Activated CD4-positive, alpha-beta T cell treated with anti-CD3 and anti-CD28 coated beads for 48 hours (primary cell): ENCODE measurements at regions not wholly inside any gene's neighbourhood (a gene's known extent, or its start where the extent isn't known, plus 50 kb on each side); places are given as distances from the start of the nearest gene placed in this dataset.
A peak's percentile ranks its signal among the peaks of the same experiment; 100 is the strongest.

Experiments
- DNase-seq: peaks from one replicate; pipeline ENCODE4 v3.0.0-alpha.2; 2020

DNA sequence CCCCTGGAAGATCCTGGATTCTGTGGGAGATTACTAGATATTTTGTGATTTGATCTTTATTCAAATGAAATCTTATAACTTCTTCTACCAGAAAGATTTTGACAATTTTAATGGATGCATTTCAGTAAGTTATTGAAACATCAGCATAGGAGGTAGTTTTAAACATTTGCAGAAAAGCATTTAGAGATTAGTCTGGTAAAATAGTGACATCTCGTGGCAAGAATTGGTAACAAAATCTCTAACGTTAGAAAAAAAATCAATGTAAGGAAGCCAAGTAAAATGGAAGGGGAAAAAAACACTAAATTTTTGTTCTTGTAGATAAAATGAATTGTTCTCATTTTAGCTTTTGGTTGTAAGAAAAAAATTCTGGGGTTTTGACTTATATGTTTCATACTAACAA lies 73.3 kb downstream of the TASL start:
- DNase-seq: no peak

DNA sequence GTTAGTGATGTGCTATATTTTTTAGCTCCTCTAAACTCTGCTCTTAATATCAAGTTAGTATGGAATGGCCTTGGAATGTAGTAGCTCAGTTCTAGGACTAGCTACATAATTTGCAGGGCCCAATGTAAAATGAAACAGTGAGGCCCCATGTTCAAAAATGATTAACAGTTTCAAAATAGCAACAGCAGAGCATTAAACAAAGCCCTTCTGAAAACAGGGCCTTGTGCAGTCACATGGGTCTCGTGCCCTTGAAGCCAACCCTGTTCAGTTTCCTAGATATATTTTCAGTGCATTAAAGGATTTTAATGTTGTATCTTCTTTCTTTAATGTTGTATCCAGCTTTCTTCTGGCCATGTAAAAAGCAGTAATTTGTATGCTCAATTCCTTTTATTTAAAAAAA lies 82.1 kb downstream of the TASL start:
- no peak for DNase-seq

DNA sequence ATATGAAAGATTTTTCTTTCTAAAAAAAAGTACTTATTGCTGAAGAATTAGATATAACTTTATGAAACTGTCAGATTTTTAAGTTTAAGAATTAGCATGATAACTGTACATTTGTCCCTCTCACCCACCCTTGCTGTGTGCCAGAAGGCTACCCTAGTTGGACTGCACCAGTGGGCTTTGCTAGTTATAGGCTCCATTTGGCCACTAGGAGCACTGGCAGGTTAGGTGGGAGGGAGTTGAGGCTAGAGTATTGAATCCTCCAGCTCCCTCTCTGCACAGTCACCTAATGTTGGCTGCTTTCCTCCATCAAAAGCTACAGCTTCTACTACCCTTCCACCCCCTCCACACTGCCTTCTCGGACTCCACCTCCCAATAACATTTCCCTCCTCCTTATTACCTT lies 84.2 kb downstream of the TASL start:
- no peak for DNase-seq

DNA sequence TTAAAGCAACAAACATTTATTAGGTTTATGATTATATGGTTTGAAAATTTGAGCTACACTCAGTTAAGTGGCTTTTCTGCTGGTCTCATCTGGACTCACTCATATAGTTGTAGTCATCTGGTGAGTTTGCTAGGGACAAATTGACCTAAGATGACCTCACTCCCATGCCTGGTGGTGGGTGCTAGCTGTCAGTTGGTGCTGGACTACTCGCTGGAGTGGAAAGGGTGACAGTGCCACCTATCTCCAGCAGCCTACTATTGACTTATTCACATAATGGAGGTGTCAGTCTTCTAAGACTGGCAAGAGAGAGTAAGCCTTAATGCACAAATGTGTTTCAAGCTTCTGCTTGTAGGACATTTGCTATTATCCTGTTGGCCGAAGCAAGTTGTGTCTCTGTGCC lies 88.2 kb downstream of the TASL start:
- peak; percentile 2 for DNase-seq

DNA sequence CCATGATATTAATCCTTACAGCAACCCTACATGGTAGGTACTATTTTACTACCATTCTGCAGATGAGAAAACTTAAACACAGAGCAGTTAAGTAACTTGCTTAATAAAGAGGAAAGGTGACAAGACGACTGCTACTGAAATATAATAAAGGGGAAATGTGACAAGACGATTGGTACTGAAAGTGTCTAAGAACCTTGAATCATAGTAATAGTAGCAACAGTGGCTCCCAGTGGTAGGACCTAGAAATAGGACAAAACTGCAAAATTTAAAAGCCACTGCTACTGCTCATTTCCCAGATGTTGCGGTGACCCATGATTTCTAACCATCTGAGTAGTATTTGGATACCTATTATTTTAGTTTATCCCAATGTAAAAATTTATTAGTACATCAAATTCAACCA lies 89.5 kb downstream of the TASL start:
- no peak for DNase-seq

DNA sequence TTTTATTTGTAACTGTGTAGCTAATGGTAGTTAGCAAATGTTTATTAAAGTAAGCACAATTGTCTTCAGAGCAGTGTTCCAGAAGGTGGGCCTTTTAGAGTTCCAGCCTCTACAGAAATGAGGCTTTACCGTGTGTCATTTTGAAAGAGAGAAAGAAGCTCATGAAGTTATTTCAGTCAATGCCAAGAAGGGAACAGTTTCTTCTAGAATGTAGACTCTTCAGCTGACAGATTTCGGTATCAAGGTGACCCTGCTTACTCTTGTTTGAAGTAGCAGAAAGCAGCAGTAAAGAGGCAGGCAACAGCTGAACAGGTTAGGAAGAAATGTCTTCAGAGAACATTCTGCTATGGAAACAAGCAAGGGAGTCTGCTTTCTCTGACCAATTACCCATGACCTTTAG lies 93.6 kb downstream of the TASL start:
- no peak for DNase-seq

DNA sequence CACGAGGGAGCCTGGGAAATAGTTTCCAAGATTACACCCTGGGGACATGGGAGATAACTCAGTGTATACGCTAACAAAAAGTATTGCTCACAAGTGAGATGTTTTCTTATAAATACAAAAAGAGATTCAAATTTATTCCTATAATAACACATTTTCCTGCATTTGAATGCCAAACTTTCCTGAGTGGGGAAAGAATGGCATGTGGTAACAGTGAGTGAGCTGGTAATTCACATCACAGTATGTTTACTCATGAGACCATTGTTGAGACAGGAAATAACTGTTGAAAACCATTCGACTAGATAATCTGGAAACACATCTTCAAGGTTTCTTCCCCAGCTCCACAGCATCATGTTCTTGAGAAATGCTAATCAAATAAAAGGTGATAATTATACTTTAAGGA lies 109.1 kb downstream of the TASL start:
- no peak for DNase-seq
